Suprapubic skin (tissue), 3 donors: ENCODE measurements at regions not wholly inside any gene's neighbourhood (a gene's known extent, or its start where the extent isn't known, plus 50 kb on each side); places are given as distances from the start of the nearest gene placed in this dataset.

Experiments
- CTCF ChIP-seq, 2 donors: fragments of 200-600 bp in 1 of 2; fragments of 450-650 bp in 1 of 2; sonication (generic) in 1 of 2; IDR thresholded peaks; one replicate each; pipeline ENCODE4 v1.5.1; 2016 to 2019; ENCODE audit warnings: antibody characterized with exemption in 2 of 2, mild to moderate bottlenecking in 1 of 2, moderate library complexity in 1 of 2
- POLR2A ChIP-seq, 2 donors: fragments of 450-650 bp; IDR thresholded peaks; one replicate each; pipeline ENCODE4 v1.6.1; 2017; ENCODE audit warnings: antibody characterized with exemption in 2 of 2, mild to moderate bottlenecking in 2 of 2, moderate library complexity in 2 of 2

- TF ChIP-seq POLR2A (IDR thresholded peaks at IDR 0.05) (no peak), CTCF (IDR thresholded peaks at IDR 0.05) (no peak)
These were observed 91.9 kb downstream of the URB2 start for GRCh38 chr1:229717786-229718576.
